GM06990 (cell line): ENCODE measurements at regions not wholly inside any gene's neighbourhood (a gene's known extent, or its start where the extent isn't known, plus 50 kb on each side); places are given as distances from the start of the nearest gene placed in this dataset.

Source experiments
- DNase-seq: peaks from one replicate; pipeline ENCODE4 v3.0.0-alpha.2; 2011; ENCODE audit not compliant: insufficient read length; ENCODE audit errors: extremely low read depth
- H3K27me3 ChIP-seq: replicated peaks from 2 replicates; pipeline ENCODE4 v1.6.0; 2011; ENCODE audit warnings: low read length; ENCODE audit not compliant: control insufficient read depth, insufficient read depth
- H3K36me3 ChIP-seq: 2 replicates; pipeline ENCODE4 v1.5.1; 2011; ENCODE audit warnings: low read length; ENCODE audit not compliant: control insufficient read depth, insufficient read depth
- H3K4me3 ChIP-seq: replicated peaks from 2 replicates; pipeline ENCODE4 v1.5.1; 2011; ENCODE audit warnings: low read depth, mild to moderate bottlenecking, control low read depth, low read length
- CTCF ChIP-seq: IDR thresholded peaks from 2 replicates; pipeline ENCODE4 v1.5.1; 2011; ENCODE audit warnings: low read length, control low read depth, mild to moderate bottlenecking, inconsistent platforms; ENCODE audit not compliant: insufficient read depth, poor library complexity, severe bottlenecking

GRCh38 chr9:82412586-82413305 is 424.2 kb downstream of the SPATA31D1 start:
- no peaks in the 10 kb centered on the region for H3K36me3 ChIP-seq
- H3K4me3 ChIP-seq, result no peak overlapping the region
- H3K27me3 ChIP-seq, result no peaks in the 10 kb centered on the region
- no peak for DNase-seq
- no peak for TF ChIP-seq CTCF

GRCh38 chr9:82417501-82417900 is 428.9 kb downstream of the SPATA31D1 start:
- H3K4me3 ChIP-seq, result no peak overlapping the region
- TF ChIP-seq CTCF, result no peak
- H3K36me3 ChIP-seq, result no peaks in the 10 kb centered on the region
- DNase-seq, result no peak
- no peaks in the 10 kb centered on the region for H3K27me3 ChIP-seq

- no peak for TF ChIP-seq CTCF
- Histone ChIP-seq H3K4me3 (no peak overlapping the region), H3K27me3 (no peaks in the 10 kb centered on the region), H3K36me3 (no peaks in the 10 kb centered on the region)
- no peak for DNase-seq
Measured at GRCh38 chr9:82418334-82418733, 429.8 kb downstream of the SPATA31D1 start.

- no peaks in the 10 kb centered on the region for H3K27me3 ChIP-seq
- H3K36me3 ChIP-seq, result no peaks in the 10 kb centered on the region
- TF ChIP-seq CTCF, result no peak
- no peak overlapping the region for H3K4me3 ChIP-seq
- DNase-seq, result no peak
Measured at GRCh38 chr9:82419696-82420486, 431.3 kb downstream of the SPATA31D1 start.

- no peak overlapping the region for H3K4me3 ChIP-seq
- TF ChIP-seq CTCF, result no peak
- no peak for DNase-seq
Measured at GRCh38 chr9:82421498-82421897, 432.9 kb downstream of the SPATA31D1 start.

More at GRCh38 chr9:82421498-82421897, 432.9 kb downstream of the SPATA31D1 start:
- no peaks in the 10 kb centered on the region for H3K27me3 ChIP-seq
- H3K36me3 ChIP-seq, result no peaks in the 10 kb centered on the region
